SW 1271 (cell line): ENCODE measurements at regions not wholly inside any gene's neighbourhood (a gene's known extent, or its start where the extent isn't known, plus 50 kb on each side); places are given as distances from the start of the nearest gene placed in this dataset.

Experiments used
- DNase-seq, 2 experiments: peaks; one replicate each; lab custom pipeline; 2025; lab: John Stamatoyannopoulos, UW

DNA sequence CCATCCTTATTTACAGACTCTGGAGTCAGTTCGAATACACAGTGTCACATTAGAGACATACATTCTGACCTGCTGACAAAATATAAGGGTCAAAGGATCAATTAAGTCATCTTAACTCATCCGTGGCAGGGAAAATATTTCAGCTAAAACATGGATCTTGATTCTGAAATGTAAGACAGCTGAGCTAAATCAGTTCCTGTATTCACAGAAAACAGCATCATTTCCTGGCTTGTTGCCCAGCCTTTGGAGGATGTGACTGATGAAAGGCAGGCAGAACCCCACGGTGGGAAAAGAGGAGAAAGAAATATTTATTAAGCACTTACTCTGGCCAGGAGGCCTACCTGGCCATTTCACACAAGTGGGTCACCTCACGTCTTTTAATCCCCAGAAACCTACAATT lies 101.9 kb downstream of the GAS2L3 start:
- DNase-seq: no peak

DNA sequence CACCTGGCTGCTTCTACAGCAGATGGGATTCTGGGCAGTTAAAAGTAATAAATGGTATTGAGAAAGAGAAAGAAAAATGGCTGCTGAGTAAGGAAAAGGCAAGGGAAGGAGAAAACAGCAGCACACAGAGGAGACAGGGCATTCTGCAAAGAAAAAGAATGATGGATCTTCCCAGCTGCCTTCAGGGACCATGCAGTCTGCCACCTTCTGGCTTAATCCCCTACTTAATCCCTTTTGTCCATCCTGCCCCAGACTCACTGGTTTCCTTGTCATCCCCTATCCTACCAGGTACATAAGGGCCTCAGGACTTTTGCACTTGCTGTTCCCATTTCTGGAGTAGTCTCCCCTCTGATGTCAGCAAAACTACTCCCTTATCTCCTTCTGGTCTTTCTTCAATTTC lies 107.6 kb downstream of the GAS2L3 start:
- no peak for DNase-seq

DNA sequence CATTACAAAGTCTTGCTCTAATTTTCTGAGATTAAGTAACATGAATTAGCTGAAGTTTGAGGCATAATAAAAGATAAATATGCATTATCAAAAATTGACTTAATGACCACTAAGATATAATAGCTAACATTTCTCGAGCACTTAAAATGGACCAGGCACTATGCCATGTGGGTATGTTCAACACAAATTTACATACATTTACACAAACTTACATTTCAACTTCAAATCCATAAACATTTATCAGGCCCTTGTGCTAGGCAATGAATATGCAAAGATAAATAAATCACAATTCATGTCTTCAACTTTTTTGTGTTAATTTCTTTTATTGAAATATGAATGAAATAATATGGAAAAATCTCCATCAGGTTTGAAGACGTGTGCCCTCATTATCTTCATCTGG lies 108.7 kb downstream of the GAS2L3 start:
- no peak for DNase-seq

DNA sequence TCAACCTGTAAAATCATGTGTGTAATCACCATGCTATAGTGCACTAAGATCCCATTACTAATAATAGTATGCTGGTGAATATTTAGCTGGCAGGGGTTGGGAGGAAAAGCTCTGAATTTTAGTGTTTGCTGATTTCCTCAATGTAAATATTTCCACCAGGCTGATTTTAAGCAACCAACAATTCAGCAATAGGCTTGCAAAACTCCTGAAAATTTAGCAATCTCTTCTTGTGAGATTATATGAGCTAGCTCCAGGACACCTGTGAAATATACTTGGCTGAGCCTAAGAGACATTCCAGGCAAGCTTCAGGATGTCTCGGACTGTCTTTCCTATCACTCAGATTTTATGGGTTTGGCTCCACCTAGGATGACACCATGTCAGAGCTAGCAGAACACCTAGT lies 106.9 kb upstream of the ANO4 start:
- DNase-seq: no peak

DNA sequence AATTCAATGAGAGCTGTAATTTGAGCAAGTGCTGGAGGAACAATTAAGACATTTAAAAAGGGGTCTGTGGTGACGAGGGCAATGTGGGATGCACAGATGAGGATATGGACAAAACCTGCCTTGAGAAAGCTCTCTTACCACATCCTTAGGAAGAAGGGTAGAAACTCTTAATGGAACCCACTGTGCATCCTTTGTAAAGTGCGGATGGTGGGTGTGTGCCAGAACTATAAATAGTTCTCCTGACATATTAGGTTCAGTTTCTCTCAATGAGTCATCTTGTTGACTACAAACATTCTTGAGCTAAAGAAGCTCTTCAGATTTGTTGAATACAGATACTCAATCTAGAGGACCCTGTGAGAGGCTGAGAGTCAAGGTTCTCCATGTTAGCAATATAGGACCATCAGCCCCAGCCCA lies 106.1 kb upstream of the ANO4 start:
- DNase-seq: no peak

DNA sequence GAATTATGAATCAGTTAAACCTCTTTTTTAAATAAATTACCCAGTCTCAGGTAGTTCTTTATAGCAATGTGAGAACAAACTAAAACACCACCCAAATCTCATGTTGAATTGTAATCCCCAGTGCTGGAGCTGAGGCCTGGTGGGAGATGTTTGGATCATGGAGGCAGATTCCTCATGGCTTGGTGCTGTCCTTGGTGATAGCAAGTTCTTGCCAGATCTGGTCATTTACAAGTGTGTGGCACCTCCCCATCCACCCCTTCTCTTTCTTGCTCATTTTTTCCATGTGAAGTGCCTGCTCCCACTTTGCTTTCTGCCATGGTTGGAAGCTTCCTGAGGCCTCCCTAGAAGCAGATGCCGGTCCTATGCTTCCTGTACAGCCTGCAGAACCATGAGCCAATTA lies 102.1 kb upstream of the ANO4 start:
- DNase-seq: no peak

DNA sequence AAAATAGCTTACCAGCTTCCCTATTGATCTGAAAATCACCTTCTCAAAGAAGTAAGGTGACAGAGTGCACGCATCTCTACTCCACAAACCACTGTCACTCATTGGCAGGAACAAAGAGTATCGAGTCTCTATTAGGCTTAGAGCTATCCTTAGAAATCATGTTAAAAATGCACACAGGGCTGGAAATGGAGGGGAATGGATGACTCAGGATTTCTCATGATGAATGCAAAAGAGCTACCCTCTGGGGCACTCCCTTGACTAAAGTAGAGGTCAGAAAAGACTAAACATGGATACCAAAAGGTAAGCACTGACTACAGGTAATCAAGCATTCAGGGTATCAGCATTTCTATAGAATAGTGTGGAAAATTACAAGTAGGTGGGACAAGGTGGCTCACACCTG lies 96.1 kb upstream of the ANO4 start:
- no peak for DNase-seq

DNA sequence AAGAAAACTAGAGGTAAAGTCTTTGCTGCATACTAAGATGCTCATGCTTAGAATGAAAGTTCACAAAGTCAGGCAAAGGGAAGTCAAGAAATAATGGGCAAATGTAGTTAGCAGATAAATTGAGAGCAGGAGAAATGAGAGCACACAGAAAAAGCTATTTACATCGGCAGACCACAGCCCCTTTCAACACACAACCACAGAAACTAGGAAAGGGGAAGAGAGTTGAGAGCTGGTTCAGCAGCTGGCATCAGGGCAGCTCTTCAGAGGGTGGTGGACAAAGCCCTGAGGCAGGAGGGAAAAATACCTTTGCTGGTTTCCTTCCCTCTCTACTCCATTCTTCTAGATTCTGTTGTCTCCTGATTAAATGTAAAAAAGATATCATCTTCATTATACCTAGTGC lies 95.4 kb upstream of the ANO4 start:
- no peak for DNase-seq

DNA sequence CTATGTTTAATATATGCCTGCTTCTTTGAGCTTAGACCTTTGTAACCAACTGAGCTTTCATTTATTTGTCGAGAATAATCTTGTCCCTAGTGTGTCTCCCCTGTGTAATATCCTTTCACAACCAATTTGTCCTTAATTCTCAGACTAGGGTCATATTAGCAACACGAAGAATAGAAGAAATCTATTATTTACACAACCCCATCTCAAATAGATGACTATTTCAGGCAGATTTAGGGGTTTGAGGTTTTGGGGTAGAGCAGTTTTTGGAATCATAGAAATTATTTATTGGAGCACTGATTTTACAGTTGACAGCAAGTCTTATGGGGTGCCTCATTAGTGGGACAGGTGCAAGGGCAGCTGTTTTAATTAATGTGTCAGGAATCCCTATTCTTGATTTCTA lies 91.2 kb upstream of the ANO4 start:
- no peak for DNase-seq

DNA sequence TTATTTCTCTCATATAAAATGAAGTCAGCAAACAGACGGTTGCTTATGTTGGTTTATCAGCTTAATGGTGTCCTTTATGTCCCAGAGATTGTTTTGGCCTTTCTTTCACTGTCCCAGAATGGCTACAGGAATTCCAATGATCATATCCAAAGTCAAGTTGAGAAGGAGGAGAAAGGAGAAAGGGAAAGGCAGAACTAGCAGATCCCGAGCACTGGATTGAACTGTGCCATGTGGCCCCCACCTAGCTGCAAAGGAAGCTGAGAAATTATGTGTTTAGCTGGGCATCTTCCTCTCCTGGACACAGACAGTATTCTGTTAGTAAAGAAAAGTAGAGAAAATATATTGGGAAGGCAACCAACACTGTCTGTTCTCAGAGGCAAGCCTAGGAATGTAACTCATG lies 90.7 kb upstream of the ANO4 start:
- no peak for DNase-seq

DNA sequence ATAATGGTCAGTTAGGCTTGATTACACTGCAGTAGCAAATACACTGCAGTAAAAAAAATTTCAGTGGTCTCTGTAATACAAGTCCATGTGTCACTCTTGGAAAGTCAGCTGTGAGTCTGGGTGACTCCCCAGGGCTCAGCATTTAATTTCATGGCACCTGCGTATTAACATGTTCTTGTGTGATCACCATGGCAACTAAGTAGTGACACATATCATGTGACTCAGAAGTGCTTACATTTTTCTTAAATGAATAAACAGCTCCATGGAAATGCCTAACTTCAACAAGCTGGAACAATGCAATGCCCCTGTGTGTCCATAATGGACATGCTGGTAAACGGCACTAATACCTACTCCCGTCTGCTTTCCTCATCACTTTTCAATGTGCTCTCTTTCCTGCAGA lies 88.5 kb upstream of the ANO4 start:
- DNase-seq: peak; percentile 28 to 43

DNA sequence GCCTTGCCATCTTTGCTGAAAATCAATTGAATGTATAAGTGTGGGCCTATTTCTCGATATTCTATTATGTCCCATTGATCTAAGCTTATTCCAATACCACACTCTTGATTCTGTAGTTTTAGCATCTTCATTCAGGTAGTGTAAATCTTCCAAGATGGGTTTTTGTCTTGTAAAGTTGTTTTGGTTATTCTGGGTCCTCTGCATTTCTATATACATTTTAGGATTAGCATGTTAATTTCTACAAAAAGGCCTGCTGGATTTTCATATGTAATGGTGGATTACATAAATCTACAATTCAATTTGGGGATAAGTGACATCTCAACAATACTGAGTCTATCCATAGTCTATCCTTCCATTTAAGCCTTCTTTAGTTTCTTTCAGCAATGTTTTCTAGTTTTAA lies 86.0 kb upstream of the ANO4 start:
- no peak for DNase-seq

DNA sequence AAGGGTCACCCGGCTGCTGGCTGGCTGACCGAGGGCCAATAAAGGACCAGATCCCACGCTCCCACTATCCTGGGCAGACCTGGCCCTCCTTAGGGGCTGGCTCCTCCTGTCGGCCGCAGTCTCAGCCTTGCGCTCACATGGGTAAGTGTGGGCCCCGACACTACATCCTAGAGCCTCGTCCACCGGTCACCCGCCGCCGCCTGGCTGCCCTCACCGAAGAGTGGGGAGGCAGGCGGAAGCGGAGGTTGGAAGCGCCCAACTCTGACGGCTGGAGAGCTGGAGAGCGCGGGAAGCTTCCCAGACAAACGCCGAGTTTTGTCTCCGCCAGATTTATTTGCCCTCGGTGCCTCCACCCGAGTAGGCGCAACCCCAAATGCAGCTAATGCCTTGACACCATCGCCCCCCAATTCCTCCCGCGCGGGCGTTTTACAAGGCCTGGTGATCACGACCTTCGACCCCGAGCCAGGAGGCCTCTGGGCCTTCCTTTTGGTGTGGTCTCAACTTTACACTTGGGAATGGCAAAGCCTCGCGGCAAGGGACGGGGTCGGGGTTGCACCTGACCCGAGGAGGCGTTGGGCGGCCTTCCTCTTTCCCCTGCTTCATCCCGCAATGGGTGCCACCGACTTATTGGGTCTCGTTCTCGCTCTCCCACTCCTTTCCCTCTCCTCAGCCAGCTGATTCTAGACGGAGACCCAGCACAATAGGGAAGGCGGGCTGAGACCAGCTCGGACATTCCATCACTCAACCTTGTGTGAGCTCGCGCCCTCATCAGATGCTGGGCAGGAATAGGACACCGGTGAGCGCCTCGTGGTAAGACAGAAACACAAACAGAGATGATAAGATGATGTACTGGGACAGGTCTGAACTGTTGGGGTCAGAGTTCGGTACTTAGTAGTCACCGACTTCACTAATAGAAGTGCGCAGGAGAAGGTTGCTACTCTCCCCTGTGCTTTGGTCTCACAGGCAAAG lies 78.3 kb upstream of the ANO4 start:
- no peak for DNase-seq

DNA sequence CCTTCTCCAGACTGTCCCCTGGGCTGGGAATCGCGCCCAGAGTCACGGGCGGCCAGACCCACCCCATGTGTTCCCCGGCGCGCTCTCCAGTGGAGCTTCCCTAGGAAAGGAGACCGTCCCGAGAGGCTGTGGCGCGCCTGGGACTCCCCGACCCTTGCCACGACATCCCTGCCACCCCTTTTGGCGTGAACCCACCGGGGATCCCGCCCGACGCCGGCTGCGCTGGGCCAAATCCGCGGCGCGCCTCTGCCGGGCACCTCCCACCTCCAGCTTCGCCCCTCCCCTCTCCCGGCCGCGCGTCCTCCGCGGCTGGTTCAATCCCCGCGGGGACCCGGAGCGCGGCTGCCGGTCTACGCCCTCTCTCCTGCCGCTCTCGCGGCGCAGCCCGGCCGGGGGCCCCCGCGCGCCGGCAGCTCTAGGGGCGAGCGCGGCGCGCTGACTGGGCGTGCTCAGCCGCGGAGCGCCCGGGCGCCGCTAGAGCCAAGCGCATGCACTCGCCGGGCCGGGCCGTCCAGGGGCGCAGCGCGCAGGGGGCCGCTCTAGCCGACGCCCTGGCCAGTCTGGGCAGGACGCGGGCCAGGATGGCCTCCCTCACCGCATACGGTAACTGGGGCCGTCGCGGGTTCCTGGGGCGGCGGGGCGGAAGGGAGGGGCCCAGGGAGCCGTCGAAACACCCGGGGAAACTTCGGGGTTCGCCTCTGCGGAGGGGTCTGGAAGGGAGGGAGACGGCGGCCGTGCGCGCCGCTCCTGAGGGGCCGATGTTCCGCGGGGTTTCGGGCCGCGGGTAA lies 77.4 kb upstream of the ANO4 start:
- DNase-seq: no peak

DNA sequence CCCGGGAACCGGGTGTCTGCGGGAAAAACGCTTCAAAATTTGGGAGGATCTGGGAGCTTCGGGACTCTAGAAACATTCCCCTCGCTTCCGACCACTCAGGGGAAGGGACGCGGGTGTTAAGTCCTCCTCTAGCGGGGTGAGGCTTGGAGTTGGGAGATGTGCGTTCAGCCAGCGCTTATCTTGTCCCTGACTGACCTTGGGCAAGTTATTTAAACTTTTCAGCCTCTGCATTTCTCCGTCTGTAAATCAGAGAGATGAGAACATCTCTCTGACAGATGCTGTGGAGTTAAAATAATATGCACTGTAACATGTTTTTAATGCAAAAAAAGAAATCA lies 76.9 kb upstream of the ANO4 start:
- no peak for DNase-seq

DNA sequence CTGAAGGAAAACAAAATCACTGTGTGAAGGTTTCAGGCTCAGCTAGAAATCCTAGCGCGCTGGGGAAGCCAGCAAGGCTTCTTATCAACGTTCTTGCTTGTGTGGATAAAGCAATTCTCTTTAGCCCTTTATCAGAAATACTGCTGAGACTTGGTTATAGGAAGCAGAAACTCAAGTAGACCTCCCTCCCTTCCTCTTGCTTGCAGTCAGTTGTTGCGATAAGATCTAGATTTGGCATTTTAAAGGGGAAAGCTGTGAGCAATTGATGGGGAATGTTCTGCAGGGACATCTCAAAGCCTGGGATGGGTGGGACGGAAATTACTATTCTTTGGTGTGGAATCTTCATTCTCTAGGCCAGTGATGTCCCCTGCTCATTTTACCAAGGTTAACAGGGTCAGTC lies 76.4 kb upstream of the ANO4 start:
- no peak for DNase-seq

DNA sequence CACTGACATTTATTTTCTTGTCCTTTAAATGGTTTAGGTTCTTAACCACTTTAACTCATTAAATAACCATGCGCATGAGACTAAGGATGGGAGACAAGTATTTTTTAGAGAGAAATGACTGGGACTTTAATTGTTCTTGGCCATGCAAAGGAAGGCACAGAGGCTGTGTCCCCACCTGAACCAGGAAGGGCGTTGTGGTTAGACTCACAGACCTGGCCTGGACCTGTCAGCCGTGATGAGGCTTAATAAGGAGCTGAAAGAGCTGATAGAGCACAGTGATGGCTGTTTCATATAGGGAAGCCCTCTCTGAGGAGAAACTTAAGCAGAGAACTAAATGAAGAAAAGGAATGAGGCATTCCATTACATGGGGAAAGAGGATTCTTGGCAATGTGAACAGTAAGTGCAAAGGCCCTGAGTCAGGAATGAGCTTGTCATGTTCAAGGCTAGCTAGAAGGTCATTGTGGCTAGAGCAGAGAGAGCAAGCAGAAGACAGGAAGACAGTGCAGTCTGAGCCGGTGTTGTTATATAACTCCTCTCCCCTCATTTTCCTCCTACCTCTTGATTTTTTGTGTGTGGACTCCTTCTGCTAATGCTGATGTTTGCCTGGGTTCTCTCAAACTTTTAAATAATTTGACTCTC lies 74.4 kb upstream of the ANO4 start:
- DNase-seq: no peak

DNA sequence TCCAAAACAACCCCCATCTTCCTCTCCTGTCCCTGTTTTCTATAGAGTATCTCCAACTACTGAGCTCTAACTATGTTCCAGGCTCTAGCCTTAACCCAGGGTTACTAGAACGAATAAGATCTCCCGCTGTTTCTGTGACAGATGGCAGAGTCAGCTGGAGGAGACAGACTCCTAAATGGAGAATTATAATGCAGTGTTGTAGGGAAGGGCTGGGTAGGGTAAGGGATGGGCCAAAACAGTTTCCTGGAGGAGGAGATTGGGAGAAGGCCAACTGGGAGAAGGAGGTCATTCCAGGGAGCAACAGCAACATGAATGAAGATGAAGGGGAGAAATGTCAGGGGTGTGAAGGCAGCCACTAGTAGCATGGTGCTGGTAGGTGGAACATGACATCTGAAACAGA lies 73.4 kb upstream of the ANO4 start:
- no peak for DNase-seq

DNA sequence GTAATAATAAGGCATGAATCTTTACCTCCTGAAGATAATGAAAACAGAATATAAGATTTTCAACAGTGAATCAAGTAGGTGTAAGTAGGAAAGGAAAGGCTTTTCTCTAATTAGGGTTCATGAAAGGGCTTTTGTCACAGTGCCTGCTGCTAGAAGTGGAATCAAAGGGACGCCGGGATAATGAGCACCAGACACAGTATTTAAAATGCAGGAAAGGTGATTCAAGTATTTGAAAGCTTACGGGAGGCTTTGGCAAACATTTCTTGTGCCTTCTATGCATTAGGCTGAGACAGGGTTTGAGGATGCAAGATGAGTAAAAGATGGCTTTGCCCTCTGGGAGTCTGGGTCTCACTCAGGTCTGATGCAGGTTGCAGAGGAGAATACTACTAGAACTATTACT lies 70.5 kb upstream of the ANO4 start:
- DNase-seq: no peak

DNA sequence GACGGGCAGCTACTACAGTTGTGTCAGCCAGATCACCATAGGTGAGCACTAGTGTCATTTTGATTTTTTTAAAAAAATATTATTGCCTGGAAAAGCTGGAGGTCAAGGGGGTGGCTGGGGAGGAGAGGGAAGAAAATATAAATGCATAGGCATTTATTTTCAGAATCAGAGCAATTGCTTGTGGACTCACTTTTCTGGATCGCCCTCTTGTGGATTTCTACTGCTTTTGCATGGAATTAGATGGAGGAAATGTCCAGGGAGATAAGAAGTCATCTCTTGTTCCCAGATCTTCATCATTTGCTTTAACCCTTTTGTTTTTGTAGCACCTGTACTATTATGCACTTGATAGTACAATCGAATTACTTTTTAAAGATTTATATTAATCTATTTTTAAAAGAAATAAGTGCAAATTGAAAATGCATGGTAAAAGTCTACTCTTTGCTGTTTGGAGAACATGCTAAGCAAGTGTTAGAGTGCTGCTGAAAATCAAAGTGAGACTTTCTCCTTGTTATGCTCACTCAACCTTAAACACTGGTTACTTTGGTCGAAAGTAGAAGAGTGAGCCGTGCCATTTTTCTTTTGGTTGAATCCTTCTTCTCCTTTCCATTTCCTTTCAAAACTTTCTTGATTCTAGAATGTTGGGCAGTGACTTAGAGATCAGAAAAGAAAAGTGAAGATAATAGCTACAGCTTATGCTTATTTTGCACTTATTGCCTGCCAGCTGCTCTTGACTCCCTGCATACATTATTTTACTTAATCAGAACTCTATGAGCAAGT lies 60.6 kb upstream of the ANO4 start:
- DNase-seq: peak in 1 of 2 experiments; percentile 5

DNA sequence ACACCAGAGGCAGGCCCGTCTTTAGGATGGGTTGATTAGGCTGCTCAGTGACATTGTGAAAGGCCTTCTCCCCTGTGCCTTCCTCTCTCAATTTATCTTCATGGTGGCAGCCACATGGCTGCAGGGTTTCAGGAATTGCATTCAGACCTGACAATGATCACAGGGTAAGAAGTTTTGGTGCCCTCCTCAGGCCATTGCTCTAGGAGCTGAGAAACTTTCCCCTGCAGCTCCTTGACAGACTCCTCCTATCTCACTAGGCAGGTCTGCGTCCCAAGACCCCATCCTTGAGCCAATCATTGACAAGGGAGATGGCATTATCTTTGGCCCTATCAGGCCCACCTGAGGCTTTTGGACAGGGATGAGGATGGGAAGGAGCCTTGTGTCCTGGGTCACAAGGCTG lies 57.4 kb upstream of the ANO4 start:
- DNase-seq: no peak

DNA sequence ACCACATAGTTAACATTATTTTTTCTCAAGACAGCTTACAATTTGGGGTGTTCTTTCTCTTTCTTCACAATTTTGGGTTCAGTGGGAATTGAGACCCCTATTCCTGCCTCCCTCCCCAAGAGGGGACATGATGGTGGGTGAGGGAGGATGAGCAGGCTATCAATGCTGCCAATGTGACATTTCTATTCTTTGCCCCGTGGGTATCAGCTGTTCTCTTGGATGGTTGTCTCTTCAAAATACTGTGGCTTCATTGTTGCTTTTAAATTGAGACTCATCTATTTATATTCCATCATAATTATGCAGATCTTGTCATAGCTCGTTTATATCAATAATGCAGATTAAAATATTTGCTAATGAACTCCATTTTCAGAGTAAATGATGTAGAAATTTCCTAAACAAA lies 56.5 kb upstream of the ANO4 start:
- no peak for DNase-seq
